Body of pancreas (tissue), 4 donors: ENCODE measurements at regions not wholly inside any gene's neighbourhood (a gene's known extent, or its start where the extent isn't known, plus 50 kb on each side); places are given as distances from the start of the nearest gene placed in this dataset.

Source experiments
- ATAC-seq: fragments of 150-250 bp; one replicate; pipeline ENCODE4 v1.9.1; 2016
- DNase-seq, 4 donors: peaks; one replicate each; pipeline ENCODE4 v3.0.0-alpha.2; 2019
- H3K27ac ChIP-seq, 4 donors: fragments of 200-600 bp; sonication (generic); 1 replicate in 3 of 4; 2 replicates in 1 of 4; pipeline versions ENCODE4 v1.5.1 to v1.6.1; 2016 to 2019; ENCODE audit warnings: mild to moderate bottlenecking in 1 of 4, mixed read lengths in 1 of 4, moderate library complexity in 1 of 4
- H3K27me3 ChIP-seq, 2 donors: fragments of 200-600 bp; sonication (generic); one replicate each; pipeline ENCODE4 v1.6.0; 2016; ENCODE audit warnings: mild to moderate bottlenecking in 1 of 2
- H3K36me3 ChIP-seq, 2 donors: fragments of 200-600 bp; sonication (generic); replicated peaks in 1 of 2; 2 replicates each; pipeline ENCODE4 v1.5.1; 2016; ENCODE audit warnings: low read depth in 2 of 2; ENCODE audit not compliant: insufficient read depth in 1 of 2
- H3K4me1 ChIP-seq: fragments of 200-600 bp; sonication (generic); one replicate; pipeline ENCODE4 v1.6.0; 2016
- H3K4me3 ChIP-seq, 2 donors: fragments of 200-600 bp; sonication (generic); 1 replicate in 1 of 2; 2 replicates in 1 of 2; pipeline ENCODE4 v1.5.1; 2016 to 2019
- H3K9me3 ChIP-seq, 3 donors: fragments of 200-600 bp; sonication (generic); 1 replicate in 2 of 3; 2 replicates in 1 of 3; pipeline ENCODE4 v1.5.1; 2016
- POLR2A ChIP-seq, 3 donors: fragments of 450-650 bp; IDR thresholded peaks; one replicate each; pipeline ENCODE4 v1.6.1; 2016; ENCODE audit warnings: antibody characterized with exemption in 3 of 3, mild to moderate bottlenecking in 2 of 3
- WGBS, 2 donors: methylation state at CpG; one replicate each; pipeline ENCODE4 v1.1.5; 2017; 5-methylcytosine and 5-hydroxymethylcytosine counted together
- intact Hi-C: fragments of 100-400 bp; cut with DNase I; formaldehyde crosslinking; loops from one replicate; pipeline ENCODE4 v1.15.1; 2023
- TF ChIP-seq, protein P1 (sequence below), 7 experiments: fragments of 450-650 bp in 4 of 7; fragments of 200-600 bp in 3 of 7; sonication (generic) in 3 of 7; IDR thresholded peaks; one replicate each; pipeline ENCODE4 v1.5.1; 2016 to 2019; ENCODE audit warnings: antibody characterized with exemption in 7 of 7

GRCh38 chr10:4749271-4749574, 76.8 kb upstream of the AKR1E2 start:
- Histone ChIP-seq H3K4me1 (no peaks in the 10 kb centered on the region), H3K36me3 (no peaks in the 10 kb centered on the region), H3K4me3 (no peak overlapping the region), H3K27me3 (peaks cover 0 to 4% of the 10 kb centered on the region in 2 donors), H3K27ac (no peak overlapping the region), H3K9me3 (no peaks in the 10 kb centered on the region)
- ATAC-seq, result no peak
- intact Hi-C loops, result no loop called here
- TF ChIP-seq, protein P1, sequence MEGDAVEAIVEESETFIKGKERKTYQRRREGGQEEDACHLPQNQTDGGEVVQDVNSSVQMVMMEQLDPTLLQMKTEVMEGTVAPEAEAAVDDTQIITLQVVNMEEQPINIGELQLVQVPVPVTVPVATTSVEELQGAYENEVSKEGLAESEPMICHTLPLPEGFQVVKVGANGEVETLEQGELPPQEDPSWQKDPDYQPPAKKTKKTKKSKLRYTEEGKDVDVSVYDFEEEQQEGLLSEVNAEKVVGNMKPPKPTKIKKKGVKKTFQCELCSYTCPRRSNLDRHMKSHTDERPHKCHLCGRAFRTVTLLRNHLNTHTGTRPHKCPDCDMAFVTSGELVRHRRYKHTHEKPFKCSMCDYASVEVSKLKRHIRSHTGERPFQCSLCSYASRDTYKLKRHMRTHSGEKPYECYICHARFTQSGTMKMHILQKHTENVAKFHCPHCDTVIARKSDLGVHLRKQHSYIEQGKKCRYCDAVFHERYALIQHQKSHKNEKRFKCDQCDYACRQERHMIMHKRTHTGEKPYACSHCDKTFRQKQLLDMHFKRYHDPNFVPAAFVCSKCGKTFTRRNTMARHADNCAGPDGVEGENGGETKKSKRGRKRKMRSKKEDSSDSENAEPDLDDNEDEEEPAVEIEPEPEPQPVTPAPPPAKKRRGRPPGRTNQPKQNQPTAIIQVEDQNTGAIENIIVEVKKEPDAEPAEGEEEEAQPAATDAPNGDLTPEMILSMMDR (IDR thresholded peaks at IDR 0.05), result no peak
- no peak for TF ChIP-seq POLR2A (IDR thresholded peaks at IDR 0.05)
- 49 to 68% methylated on average over 4 of the region's 4 CpGs for WGBS, 2 donors
- DNase-seq, result no peak

DNA sequence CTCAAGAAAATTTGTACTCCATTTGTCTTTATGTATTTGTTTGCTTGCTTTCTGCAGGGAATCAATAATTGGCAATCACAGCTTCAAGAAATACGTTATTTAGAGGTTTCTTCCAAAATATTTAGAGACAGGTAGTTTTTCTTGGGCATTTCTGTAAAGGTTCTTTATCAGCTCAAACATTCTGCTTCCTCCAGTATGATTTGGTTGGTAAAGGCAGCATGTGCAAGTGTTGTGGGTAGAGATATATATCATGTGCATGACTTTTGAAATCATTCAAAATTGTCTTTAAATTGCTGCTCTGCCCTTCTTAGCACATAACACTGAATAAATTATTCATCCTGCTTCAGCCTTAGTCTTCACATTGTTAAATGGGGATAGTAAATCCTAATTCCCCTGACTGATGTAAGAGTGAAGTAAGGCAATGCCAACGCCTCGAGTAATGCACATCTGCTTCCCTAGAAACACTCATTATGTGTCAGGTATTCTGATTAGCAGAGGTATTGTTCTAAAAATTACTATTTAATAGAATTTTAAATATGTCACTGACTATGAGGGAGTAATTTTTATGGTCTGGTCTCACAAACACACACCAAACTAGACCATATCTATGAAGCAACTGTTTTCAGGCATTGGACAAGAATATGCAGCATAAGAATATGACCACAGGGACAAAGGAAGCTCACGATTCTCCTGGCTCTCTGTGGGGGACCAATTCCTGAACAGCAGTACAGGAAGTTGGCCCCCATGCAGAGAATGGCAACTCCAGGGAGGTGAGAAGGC, 77.3 kb upstream of the AKR1E2 start:
- intact Hi-C loops, result no loop called here
- Histone ChIP-seq H3K27ac (no peak overlapping the region), H3K27me3 (peaks cover 0 to 4% of the 10 kb centered on the region in 2 donors), H3K36me3 (no peaks in the 10 kb centered on the region), H3K9me3 (no peaks in the 10 kb centered on the region), H3K4me3 (no peak overlapping the region), H3K4me1 (no peaks in the 10 kb centered on the region)
- WGBS, 2 donors, result 40 to 54% methylated on average over 4 of the region's 4 CpGs
- DNase-seq (no peak), ATAC-seq (no peak)
- no peak for TF ChIP-seq POLR2A (IDR thresholded peaks at IDR 0.05)
- TF ChIP-seq, protein P1 (IDR thresholded peaks at IDR 0.05), result no peak

DNA sequence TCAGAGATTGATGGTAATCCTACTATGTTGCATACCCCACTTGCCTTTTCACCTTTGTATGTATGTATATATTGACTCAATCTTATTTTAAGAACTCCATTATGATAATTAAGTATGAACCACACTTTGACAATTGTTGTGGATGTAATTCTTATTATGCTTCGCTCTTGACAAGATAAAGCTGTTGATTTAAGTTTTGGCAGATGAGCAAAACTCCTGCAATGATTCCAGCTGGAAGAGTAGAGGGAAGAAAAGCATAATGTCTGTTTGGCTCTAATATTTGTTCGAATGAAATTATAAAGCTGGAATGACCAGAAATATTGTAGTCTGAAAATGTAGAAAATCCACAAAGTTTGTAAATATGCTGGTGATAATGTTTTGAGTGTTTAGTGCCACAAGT, 83.8 kb upstream of the AKR1E2 start:
- intact Hi-C loops, result no loop called here
- no peak for TF ChIP-seq POLR2A (IDR thresholded peaks at IDR 0.05)
- TF ChIP-seq, protein P1 (IDR thresholded peaks at IDR 0.05), result no peak
- no peak overlapping the region for H3K27ac ChIP-seq
- ATAC-seq (no peak), DNase-seq (no peak)
- 48 to 56% methylated on average over 2 of the region's 2 CpGs for WGBS, 2 donors
- H3K4me3 ChIP-seq, result no peak overlapping the region
- H3K9me3 ChIP-seq, result no peaks in the 10 kb centered on the region
- no peaks in the 10 kb centered on the region for H3K36me3 ChIP-seq
- no peaks in the 10 kb centered on the region for H3K4me1 ChIP-seq
- H3K27me3 ChIP-seq, result no peaks in the 10 kb centered on the region

GRCh38 chr10:4740471-4740870, 85.5 kb upstream of the AKR1E2 start:
- no peaks in the 10 kb centered on the region for H3K27me3 ChIP-seq
- ATAC-seq (no peak), DNase-seq (no peak)
- H3K27ac ChIP-seq, result no peak overlapping the region
- no peak for TF ChIP-seq POLR2A (IDR thresholded peaks at IDR 0.05)
- TF ChIP-seq, protein P1 (IDR thresholded peaks at IDR 0.05), result no peak
- no peaks in the 10 kb centered on the region for H3K9me3 ChIP-seq
- no peaks in the 10 kb centered on the region for H3K36me3 ChIP-seq
- no peaks in the 10 kb centered on the region for H3K4me1 ChIP-seq
- intact Hi-C loops, result no loop called here
- no peak overlapping the region for H3K4me3 ChIP-seq
- 48 to 54% methylated on average over 2 of the region's 2 CpGs for WGBS, 2 donors

GRCh38 chr10:4736608-4737007, 89.4 kb upstream of the AKR1E2 start:
- H3K27ac ChIP-seq, result no peak overlapping the region
- DNase-seq, result no peak
- no peaks in the 10 kb centered on the region for H3K27me3 ChIP-seq
- no peak for TF ChIP-seq POLR2A (IDR thresholded peaks at IDR 0.05)
- TF ChIP-seq, protein P1 (IDR thresholded peaks at IDR 0.05), result no peak
- H3K9me3 ChIP-seq, result no peaks in the 10 kb centered on the region
- no peaks in the 10 kb centered on the region for H3K36me3 ChIP-seq
- no peak for ATAC-seq
- WGBS, 2 donors, result 35 to 38% methylated on average over 5 of the region's 5 CpGs
- no peak overlapping the region for H3K4me3 ChIP-seq
- H3K4me1 ChIP-seq, result no peaks in the 10 kb centered on the region
- intact Hi-C loops, result no loop called here
